BE2C (cell line): ENCODE measurements at regions not wholly inside any gene's neighbourhood (a gene's known extent, or its start where the extent isn't known, plus 50 kb on each side); places are given as distances from the start of the nearest gene placed in this dataset.

Experiments
- DNase-seq: peaks from one replicate; pipeline ENCODE4 v3.0.0-alpha.2; 2020
- H3K27me3 ChIP-seq: fragments of 250-450 bp; sonication (Bioruptor Pico); 2 replicates; pipeline ENCODE4 v1.5.1; 2020; ENCODE audit warnings: mild to moderate bottlenecking
- H3K36me3 ChIP-seq: fragments of 250-450 bp; sonication (Bioruptor Pico); 2 replicates; pipeline ENCODE4 v1.5.1; 2020; ENCODE audit warnings: mild to moderate bottlenecking
- H3K4me1 ChIP-seq: fragments of 250-450 bp; sonication (Bioruptor Pico); 2 replicates; pipeline ENCODE4 v1.5.1; 2020
- H3K4me3 ChIP-seq: 2 replicates; pipeline ENCODE4 v1.5.1; 2011; ENCODE audit warnings: low read depth, low read length
- H3K9me3 ChIP-seq: fragments of 250-450 bp; sonication (Bioruptor Pico); 2 replicates; pipeline ENCODE4 v1.5.1; 2020
- TF ChIP-seq, protein P1 (sequence below): IDR thresholded peaks from 2 replicates; pipeline ENCODE4 v1.5.1; 2012; ENCODE audit warnings: mild to moderate bottlenecking, low read depth, low read length

DNA sequence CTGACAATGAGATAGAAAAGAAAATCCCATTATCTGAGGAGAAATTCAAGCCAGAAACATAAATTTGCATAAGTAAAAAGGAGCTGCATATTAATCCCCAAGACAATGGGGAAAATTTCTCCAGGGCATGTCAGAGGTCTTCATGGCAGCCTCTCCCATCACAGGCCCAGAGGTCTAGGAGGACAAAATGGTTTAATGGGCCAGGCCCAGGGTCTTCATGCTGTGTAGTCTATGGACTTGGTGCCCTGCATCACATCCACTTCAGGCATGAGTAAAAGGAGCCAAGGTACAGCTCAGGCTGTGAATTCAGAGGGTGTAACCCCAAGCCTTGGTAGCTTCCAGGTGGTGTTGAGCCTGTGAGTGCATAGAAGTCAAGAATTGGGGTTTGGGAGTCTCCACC, 1097.2 kb upstream of the RAG2 start:
- Histone ChIP-seq H3K27me3 (no peaks in the 10 kb centered on the region), H3K4me1 (no peaks in the 10 kb centered on the region), H3K36me3 (no peaks in the 10 kb centered on the region), H3K9me3 (no peaks in the 10 kb centered on the region), H3K4me3 (no peak overlapping the region)
- TF ChIP-seq, protein P1, sequence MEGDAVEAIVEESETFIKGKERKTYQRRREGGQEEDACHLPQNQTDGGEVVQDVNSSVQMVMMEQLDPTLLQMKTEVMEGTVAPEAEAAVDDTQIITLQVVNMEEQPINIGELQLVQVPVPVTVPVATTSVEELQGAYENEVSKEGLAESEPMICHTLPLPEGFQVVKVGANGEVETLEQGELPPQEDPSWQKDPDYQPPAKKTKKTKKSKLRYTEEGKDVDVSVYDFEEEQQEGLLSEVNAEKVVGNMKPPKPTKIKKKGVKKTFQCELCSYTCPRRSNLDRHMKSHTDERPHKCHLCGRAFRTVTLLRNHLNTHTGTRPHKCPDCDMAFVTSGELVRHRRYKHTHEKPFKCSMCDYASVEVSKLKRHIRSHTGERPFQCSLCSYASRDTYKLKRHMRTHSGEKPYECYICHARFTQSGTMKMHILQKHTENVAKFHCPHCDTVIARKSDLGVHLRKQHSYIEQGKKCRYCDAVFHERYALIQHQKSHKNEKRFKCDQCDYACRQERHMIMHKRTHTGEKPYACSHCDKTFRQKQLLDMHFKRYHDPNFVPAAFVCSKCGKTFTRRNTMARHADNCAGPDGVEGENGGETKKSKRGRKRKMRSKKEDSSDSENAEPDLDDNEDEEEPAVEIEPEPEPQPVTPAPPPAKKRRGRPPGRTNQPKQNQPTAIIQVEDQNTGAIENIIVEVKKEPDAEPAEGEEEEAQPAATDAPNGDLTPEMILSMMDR: no peak
- DNase-seq: no peak

- no peaks in the 10 kb centered on the region for H3K27me3 ChIP-seq
- H3K9me3 ChIP-seq: no peaks in the 10 kb centered on the region
- no peaks in the 10 kb centered on the region for H3K4me1 ChIP-seq
- no peak overlapping the region for H3K4me3 ChIP-seq
- TF ChIP-seq, protein P1: no peak
- DNase-seq: no peak
- H3K36me3 ChIP-seq: no peaks in the 10 kb centered on the region
Measured at GRCh38 chr11:37689951-37690350, 1091.9 kb upstream of the RAG2 start.

DNA sequence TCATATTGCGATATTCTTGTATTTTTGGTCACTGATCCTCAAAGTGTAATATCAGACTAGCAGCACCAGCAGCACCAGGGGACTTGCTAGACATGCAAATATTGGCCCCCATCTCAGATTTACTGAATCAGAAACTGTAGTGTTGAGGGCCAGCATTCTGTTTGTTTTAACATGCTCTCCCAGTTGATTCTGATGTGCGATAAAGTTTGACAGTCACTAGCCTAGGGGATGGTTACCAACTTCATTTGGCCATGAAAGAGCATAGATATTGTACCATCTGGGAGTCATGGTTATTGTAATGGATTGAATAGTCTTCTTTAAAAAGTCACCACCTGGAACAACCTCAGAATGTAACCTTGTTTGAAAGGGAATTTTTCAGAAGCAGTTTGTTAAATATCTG, 1090.4 kb upstream of the RAG2 start:
- TF ChIP-seq, protein P1: no peak
- Histone ChIP-seq H3K4me3 (no peak overlapping the region), H3K27me3 (no peaks in the 10 kb centered on the region), H3K4me1 (no peaks in the 10 kb centered on the region), H3K9me3 (no peaks in the 10 kb centered on the region), H3K36me3 (no peaks in the 10 kb centered on the region)
- DNase-seq: no peak

- H3K9me3 ChIP-seq: no peaks in the 10 kb centered on the region
- no peak for DNase-seq
- H3K4me3 ChIP-seq: no peak overlapping the region
- H3K27me3 ChIP-seq: no peaks in the 10 kb centered on the region
- no peaks in the 10 kb centered on the region for H3K36me3 ChIP-seq
- no peaks in the 10 kb centered on the region for H3K4me1 ChIP-seq
- TF ChIP-seq, protein P1: no peak
Measured at GRCh38 chr11:37687130-37687529, 1089.1 kb upstream of the RAG2 start.

GRCh38 chr11:37671321-37671720, 1073.3 kb upstream of the RAG2 start:
- TF ChIP-seq, protein P1: no peak
- Histone ChIP-seq H3K4me3 (no peak overlapping the region), H3K36me3 (no peaks in the 10 kb centered on the region), H3K9me3 (no peaks in the 10 kb centered on the region), H3K27me3 (no peaks in the 10 kb centered on the region), H3K4me1 (no peaks in the 10 kb centered on the region)
- DNase-seq: no peak

DNA sequence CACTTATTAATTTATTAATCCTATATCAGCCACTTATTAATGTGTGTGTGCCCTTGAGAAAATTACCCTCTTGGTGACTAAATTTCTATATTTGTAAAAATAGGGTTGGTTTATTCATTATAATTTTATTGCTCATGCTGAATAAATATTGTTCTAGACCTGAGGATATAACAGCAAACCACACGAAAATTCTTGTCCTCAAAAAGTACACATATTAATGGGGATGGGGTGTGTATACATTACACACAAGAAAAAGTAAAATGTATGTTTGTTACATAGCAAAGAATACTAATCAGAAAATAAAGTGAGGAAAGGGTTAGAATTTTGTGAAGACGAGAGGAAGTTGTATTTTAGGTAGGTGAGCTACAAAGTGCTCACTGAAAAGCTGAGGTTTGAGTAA, 1068.9 kb upstream of the RAG2 start:
- TF ChIP-seq, protein P1: no peak
- Histone ChIP-seq H3K27me3 (no peaks in the 10 kb centered on the region), H3K36me3 (no peaks in the 10 kb centered on the region), H3K9me3 (no peaks in the 10 kb centered on the region), H3K4me1 (no peaks in the 10 kb centered on the region), H3K4me3 (no peak overlapping the region)
- no peak for DNase-seq
